Hepatocyte (in vitro differentiated cells): ENCODE measurements at regions not wholly inside any gene's neighbourhood (a gene's known extent, or its start where the extent isn't known, plus 50 kb on each side); places are given as distances from the start of the nearest gene placed in this dataset.
A peak's percentile ranks its signal among the peaks of the same experiment; 100 is the strongest.

Experiments
- DNase-seq: peaks from one replicate; pipeline ENCODE4 v3.0.0-alpha.2; 2016; ENCODE audit warnings: low spot score
- H2AFZ ChIP-seq: fragments of 200-600 bp; sonication (generic); 2 replicates; pipeline ENCODE4 v1.6.0; 2016; ENCODE audit warnings: antibody characterized with exemption, mild to moderate bottlenecking
- H3K27ac ChIP-seq: fragments of 200-600 bp; sonication (generic); 2 replicates; pipeline ENCODE4 v1.5.1; 2016; ENCODE audit warnings: mild to moderate bottlenecking
- H3K27me3 ChIP-seq: fragments of 200-600 bp; sonication (generic); 2 replicates; pipeline ENCODE4 v1.6.1; 2016
- H3K36me3 ChIP-seq: fragments of 200-600 bp; sonication (generic); replicated peaks from 2 replicates; pipeline ENCODE4 v1.5.1; 2016; ENCODE audit warnings: low read depth; ENCODE audit not compliant: insufficient read depth
- H3K4me1 ChIP-seq: fragments of 200-600 bp; sonication (generic); 2 replicates; pipeline ENCODE4 v1.5.1; 2016; ENCODE audit warnings: mild to moderate bottlenecking, moderate library complexity; ENCODE audit not compliant: insufficient read depth
- H3K4me2 ChIP-seq: fragments of 200-600 bp; sonication (generic); 2 replicates; pipeline ENCODE4 v1.6.0; 2016
- H3K4me3 ChIP-seq: fragments of 200-600 bp; sonication (generic); 2 replicates; pipeline ENCODE4 v1.5.1; 2016; ENCODE audit warnings: mild to moderate bottlenecking
- H3K79me2 ChIP-seq: fragments of 200-600 bp; sonication (generic); 2 replicates; pipeline ENCODE4 v1.6.0; 2017; ENCODE audit warnings: mild to moderate bottlenecking
- H3K9me2 ChIP-seq: fragments of 200-600 bp; sonication (generic); replicated peaks from 2 replicates; pipeline ENCODE4 v1.6.0; 2017; ENCODE audit warnings: mild to moderate bottlenecking; ENCODE audit not compliant: insufficient read depth
- H3K9me3 ChIP-seq: fragments of 200-600 bp; sonication (generic); 2 replicates; pipeline ENCODE4 v1.5.1; 2016; ENCODE audit warnings: low read depth, mild to moderate bottlenecking
- H4K20me1 ChIP-seq: fragments of 200-600 bp; sonication (generic); 2 replicates; pipeline ENCODE4 v1.6.0; 2016; ENCODE audit warnings: mild to moderate bottlenecking; ENCODE audit not compliant: insufficient read depth, poor library complexity, severe bottlenecking
- CTCF ChIP-seq: fragments of 200-600 bp; sonication (generic); IDR thresholded peaks from 2 replicates; pipeline ENCODE4 v1.5.1; 2016; ENCODE audit warnings: antibody characterized with exemption, mild to moderate bottlenecking; ENCODE audit not compliant: poor library complexity
- EZH2 ChIP-seq: fragments of 200-600 bp; sonication (generic); IDR thresholded peaks from 2 replicates; pipeline ENCODE4 v1.6.1; 2016; ENCODE audit warnings: antibody characterized with exemption, mild to moderate bottlenecking, borderline replicate concordance
- EZH2phosphoT487 ChIP-seq: fragments of 200-600 bp; sonication (generic); IDR thresholded peaks from one replicate; pipeline ENCODE4 v1.6.1; 2018; ENCODE audit warnings: antibody characterized with exemption, mild to moderate bottlenecking, low read depth, moderate library complexity; ENCODE audit not compliant: unreplicated experiment, severe bottlenecking
- WGBS: methylation state at CpG from one replicate; pipeline ENCODE4 v1.1.6; 2016; ENCODE audit warnings: low lambda C conversion rate; ENCODE audit errors: missing lambda C conversion rate; 5-methylcytosine and 5-hydroxymethylcytosine counted together

GRCh38 chr10:53458007-53458406, 685.4 kb upstream of the MBL2 start:
- Histone ChIP-seq H3K79me2 (no peaks in the 10 kb centered on the region), H3K9me2 (no peaks in the 10 kb centered on the region), H3K4me1 (no peaks in the 10 kb centered on the region), H3K27ac (no peak overlapping the region), H2AFZ (no peak overlapping the region), H3K36me3 (no peaks in the 10 kb centered on the region), H3K9me3 (no peaks in the 10 kb centered on the region), H3K27me3 (no peaks in the 10 kb centered on the region), H3K4me2 (no peak overlapping the region), H3K4me3 (no peak overlapping the region), H4K20me1 (no peaks in the 10 kb centered on the region)
- no peak for TF ChIP-seq EZH2
- no peak for TF ChIP-seq CTCF
- TF ChIP-seq EZH2phosphoT487: no peak
- WGBS: 83% methylated on average over 1 of the region's 1 CpG
- DNase-seq: no peak

- 68% methylated on average over 1 of the region's 1 CpG for WGBS
Measured at GRCh38 chr10:53453196-53453595, 680.6 kb upstream of the MBL2 start.

GRCh38 chr10:53447576-53447975, 675.0 kb upstream of the MBL2 start:
- Histone ChIP-seq H3K9me2 (no peaks in the 10 kb centered on the region), H3K4me2 (no peak overlapping the region), H3K27me3 (no peaks in the 10 kb centered on the region), H3K4me1 (no peaks in the 10 kb centered on the region), H3K79me2 (no peaks in the 10 kb centered on the region), H3K9me3 (no peaks in the 10 kb centered on the region), H2AFZ (no peak overlapping the region), H3K36me3 (no peaks in the 10 kb centered on the region), H3K27ac (no peak overlapping the region), H3K4me3 (no peak overlapping the region), H4K20me1 (no peaks in the 10 kb centered on the region)
- DNase-seq: no peak
- no peak for TF ChIP-seq CTCF
- TF ChIP-seq EZH2: no peak
- no peak for TF ChIP-seq EZH2phosphoT487
- WGBS: 90% methylated on average over 1 of the region's 1 CpG

More at GRCh38 chr10:53453196-53453595, 680.6 kb upstream of the MBL2 start:
- no peak overlapping the region for H2AFZ ChIP-seq
- H3K9me3 ChIP-seq: no peaks in the 10 kb centered on the region
- no peaks in the 10 kb centered on the region for H3K27me3 ChIP-seq
- no peaks in the 10 kb centered on the region for H4K20me1 ChIP-seq
- H3K27ac ChIP-seq: no peak overlapping the region
- no peak overlapping the region for H3K4me2 ChIP-seq
- H3K4me1 ChIP-seq: no peaks in the 10 kb centered on the region
- no peaks in the 10 kb centered on the region for H3K36me3 ChIP-seq
- H3K4me3 ChIP-seq: no peak overlapping the region
- H3K9me2 ChIP-seq: no peaks in the 10 kb centered on the region
- no peak for DNase-seq
- H3K79me2 ChIP-seq: no peaks in the 10 kb centered on the region
- TF ChIP-seq CTCF (peak; percentile 30), EZH2 (no peak)

- Histone ChIP-seq H2AFZ (no peak overlapping the region), H3K4me2 (no peak overlapping the region), H3K27me3 (no peaks in the 10 kb centered on the region), H3K9me2 (no peaks in the 10 kb centered on the region), H3K27ac (no peak overlapping the region), H3K36me3 (no peaks in the 10 kb centered on the region), H3K79me2 (no peaks in the 10 kb centered on the region), H3K4me1 (no peaks in the 10 kb centered on the region), H4K20me1 (no peaks in the 10 kb centered on the region), H3K9me3 (no peaks in the 10 kb centered on the region), H3K4me3 (no peak overlapping the region)
- no peak for DNase-seq
- TF ChIP-seq EZH2: no peak
- no peak for TF ChIP-seq CTCF
- TF ChIP-seq EZH2phosphoT487: no peak
- WGBS: 88% methylated on average over 1 of the region's 1 CpG
Measured at GRCh38 chr10:53441843-53442242, 669.3 kb upstream of the MBL2 start.
